HG02943 (cell line): ENCODE measurements at regions not wholly inside any gene's neighbourhood (a gene's known extent, or its start where the extent isn't known, plus 50 kb on each side); places are given as distances from the start of the nearest gene placed in this dataset.

ENCODE experiments used
- ATAC-seq: cut with Tn5 transposase; IDR thresholded peaks from one replicate; pipeline ENCODE4 v1.9.1; 2021; ENCODE audit warnings: mild to moderate bottlenecking, low read depth, moderate library complexity; ENCODE audit not compliant: unreplicated experiment

DNA sequence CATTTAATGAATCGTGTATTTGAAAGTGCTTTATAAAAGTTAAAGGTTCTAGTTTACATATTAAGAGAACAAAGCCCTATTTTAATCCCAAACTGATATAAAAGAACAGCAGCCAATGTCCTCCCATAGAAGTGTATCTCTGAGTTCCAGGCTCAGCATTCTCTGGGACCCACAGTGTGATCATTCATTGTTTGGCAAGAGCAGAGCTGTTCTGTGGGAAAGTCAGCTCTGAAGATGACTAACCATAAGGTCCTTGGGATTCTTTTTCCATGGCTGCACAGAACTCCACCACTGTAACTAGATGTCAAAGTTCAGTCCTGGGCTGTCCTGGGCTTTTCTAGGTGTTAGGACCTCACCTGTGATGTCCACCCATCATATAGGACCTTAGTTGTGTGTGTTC is 157.0 kb upstream of the TLL1 start:
- ATAC-seq = no peak

DNA sequence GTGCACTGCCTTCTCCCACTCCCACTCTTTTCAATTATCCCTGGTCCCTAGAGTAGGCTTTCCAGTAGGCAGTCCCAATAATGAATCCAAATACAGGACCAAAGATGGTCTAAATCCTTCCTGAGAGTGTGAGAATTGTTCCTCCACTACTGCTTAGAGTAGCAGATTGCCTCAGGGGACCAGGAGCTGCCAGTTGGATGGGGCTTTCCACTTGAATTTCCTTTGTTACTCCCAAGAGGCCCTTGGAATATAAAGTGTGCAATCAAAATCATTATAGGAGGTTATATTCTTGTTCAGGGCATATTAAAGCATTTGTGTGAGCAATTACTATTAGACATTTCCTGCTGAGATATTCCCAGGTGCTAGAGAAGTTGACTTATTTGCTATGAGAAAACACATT is 156.6 kb upstream of the TLL1 start:
- ATAC-seq = no peak

DNA sequence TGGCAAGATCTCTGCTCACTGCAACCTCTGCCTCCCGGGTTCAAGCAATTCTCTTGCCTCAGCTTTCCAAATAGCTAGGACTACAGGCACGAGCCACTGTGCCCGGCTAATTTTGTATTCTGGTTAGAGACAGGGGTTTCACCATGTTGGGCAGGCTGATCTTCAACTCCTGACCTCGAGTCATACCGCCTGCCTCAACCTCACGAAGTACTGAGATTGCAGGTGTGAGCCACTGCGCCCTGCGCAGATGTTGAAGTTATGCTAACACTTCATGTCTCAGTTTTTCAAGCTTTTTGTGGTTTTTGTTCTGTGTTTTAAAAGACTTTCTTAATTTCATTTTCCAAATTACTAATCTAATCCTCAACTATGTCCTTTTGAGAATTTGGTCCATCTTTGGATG is 154.4 kb upstream of the TLL1 start:
- no peak for ATAC-seq

DNA sequence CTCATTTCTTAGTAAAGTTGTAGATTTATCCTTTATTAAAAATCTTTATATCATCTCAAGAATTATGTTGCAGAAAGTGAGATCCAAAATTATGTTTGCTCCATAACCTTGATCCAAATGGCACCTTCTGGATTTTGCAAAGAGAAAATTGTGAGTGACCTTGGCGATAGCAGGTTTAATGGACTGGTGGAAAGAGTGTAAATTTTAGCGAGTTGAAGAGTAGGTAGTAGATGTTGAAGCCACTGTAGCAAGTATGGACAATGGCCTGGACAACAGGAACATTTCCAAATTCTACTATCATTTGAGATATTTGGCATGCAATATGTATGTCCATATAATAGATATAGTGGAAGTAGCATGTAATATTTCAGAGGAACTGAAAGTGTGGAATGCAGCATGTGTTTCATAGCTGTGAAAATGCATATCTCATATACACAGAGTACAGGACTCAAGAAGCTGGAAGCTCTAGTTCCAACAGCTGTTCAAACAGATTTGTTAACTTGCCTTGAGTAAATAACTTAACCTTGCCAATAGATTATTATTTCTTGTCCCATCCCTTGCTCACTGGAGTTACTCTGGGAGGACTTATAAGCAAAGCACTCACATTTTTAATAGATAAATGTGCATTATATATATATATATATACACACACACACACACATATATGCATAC is 152.5 kb upstream of the TLL1 start:
- no peak for ATAC-seq

DNA sequence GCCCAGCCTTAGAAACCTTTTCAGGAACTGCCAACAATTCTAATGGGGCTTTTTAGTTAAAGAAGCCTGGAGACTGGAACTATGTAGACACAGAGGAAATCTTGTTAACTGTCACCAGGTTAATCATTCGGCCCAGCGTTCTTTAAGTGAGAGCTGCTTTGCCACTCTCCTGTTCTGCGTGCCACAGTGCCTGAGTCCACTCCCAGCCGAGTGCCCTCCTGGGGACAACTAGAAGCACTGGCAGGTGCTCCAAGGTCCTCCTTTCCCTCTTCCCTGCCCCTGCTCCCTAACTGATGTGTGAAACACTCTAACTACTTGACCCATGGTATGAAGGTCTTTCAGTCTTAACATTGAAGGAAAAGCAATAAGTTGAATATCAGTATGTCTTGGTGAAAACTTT is 151.2 kb upstream of the TLL1 start:
- ATAC-seq = no peak

DNA sequence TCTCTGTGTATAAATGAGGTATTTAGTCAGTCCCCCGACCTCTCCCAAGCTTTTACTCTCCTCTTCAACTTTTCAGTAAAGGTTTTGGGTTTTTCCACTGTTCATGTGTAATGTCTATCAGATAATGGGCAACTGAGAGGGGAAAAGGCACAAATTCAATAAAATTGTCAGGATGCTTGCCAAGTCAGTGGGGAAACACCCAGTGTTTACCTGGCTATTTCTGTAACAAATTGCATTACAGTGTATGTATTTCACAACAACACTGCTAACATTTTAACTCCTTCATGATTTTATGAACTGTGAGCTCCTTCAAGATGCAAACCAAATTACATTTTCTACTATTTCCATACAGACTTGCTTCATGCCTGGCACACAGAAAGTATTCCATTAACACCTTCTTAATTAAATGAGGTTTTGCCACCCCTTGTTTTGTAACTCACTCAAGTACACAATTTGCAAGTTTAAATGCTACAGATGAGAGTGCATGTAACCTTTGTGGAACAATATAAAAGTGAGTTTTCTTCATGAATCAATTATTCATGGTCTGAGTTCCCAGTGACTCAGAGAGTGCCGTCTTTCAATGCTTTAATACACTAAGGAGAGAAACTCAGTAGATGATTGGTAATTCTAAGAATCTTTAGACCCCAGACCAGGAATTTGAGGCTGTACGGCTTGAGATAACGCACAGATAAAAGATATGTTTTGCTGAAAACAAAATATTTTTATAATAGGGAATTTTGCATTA is 149.8 kb upstream of the TLL1 start:
- ATAC-seq = no peak

DNA sequence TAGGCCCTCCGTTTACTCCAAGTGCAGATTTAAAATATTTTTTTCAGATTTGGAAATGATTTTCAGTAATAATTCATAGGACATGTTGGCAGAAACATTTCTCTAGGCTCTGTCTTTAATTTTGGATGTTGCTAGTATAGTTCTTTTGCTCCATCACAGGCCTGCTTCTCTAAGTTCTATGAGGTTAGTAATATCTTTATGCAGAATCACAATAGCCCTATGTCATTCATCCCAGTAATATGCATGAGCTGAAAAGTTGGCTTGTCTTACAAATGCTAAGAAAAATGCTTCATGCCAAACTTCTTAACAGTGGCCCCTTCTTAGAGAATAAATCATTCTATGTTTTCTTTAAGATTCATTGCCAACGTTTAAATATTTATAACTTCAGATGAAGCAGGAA is 148.3 kb upstream of the TLL1 start:
- ATAC-seq = no peak

DNA sequence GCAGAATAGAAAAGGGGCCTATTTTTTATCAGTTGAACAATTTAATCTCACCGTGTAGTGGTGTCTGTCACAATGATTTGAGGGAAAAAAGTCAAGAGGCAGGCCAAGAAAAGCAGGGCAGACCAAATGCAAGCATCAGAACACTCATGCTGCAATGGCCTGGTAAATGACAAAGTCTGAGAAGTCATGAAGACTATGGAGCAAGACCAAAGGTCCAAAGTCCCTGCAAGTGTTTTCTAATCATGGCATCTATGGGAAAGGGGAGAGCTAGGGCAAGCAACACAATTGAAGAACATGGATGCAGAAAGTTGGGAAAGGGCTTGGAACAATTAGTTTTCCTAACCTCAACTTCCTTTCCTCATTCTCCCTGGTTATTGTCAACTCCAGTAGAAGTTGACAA is 147.7 kb upstream of the TLL1 start:
- ATAC-seq = no peak

DNA sequence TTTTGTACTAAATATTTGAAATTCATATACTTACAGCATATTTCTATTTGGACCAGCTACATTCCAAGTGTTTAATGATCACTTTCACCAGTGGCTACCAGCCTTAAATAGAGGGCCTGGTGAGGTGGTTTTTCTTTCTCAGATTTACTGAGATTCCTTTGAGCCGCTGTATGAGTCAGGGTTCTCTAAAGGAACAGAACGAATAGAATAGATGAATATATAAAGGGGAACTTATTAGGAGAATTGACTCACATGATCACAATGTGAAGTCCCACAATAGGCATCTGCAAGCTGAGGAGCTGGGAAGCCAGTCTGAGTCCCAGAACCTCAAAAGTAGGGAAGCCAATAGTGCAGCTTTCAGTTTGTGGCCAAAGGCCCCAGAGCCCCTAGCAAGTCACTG is 146.2 kb upstream of the TLL1 start:
- ATAC-seq = no peak

DNA sequence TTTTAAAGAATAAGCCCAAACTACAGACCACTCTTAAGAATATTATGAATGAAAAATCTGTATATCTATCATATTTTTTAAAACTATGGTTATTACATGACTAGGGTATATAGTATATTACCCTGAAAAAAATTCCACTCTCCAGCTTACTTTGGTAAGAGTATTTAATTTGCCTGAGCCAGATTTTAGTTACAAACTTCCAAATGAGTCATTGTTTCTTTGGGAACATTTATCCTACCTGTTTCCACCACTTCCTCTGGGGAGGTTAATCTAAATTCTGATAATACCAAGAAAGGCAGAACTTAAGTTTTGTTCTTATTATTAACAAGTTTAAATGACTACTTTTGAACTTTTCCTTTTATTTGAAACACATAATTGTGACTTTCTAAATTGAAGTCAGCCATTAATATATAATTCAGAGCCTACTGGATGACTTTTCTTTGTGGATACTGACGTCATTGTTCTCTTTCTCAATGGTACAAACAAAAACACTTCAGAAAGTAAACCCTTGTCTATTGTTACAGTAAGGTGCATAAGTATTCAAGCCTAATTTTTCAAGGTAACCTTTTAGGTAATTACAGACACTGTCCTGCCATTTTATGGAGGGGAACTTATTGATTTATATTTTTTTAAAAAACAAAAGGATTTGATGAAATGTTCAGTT is 135.6 kb upstream of the TLL1 start:
- no peak for ATAC-seq

DNA sequence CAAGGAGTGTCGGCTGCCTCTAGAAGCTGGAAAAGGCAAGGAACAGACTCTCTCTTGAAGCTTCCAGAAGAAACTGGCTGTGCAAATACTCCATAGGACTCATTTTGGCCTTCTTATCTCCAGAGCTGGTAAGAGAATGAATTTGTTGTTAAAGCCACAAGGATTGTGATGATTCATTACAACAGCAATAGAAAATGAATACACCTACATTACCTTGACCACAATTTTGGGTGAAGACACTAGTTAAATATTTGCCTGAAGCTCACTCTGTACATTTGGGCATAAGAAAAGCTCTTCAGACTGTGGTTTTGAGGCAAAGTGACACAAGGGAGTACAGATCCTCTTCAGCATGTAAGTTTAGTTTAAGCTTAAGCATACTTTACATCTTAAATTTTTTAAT is 134.5 kb upstream of the TLL1 start:
- ATAC-seq = peak; percentile 78

DNA sequence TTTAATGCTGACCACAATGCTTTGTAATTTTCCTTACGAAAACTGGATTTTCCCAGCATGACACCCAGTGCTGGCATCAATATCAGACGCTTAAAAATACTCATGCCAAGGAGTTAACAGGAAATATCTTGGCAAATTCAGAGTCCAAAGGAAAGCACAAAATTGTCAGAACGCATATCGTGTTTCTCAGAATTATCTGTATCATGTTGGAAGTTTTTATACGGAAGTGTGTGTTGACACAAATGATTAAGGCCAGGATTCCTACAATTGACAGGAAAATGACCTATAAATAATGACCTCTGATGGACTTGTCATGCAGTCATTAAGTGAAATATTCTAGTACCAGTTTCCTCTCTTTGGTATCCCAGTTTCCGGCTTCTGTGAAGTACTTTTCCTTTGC is 132.1 kb upstream of the TLL1 start:
- no peak for ATAC-seq

DNA sequence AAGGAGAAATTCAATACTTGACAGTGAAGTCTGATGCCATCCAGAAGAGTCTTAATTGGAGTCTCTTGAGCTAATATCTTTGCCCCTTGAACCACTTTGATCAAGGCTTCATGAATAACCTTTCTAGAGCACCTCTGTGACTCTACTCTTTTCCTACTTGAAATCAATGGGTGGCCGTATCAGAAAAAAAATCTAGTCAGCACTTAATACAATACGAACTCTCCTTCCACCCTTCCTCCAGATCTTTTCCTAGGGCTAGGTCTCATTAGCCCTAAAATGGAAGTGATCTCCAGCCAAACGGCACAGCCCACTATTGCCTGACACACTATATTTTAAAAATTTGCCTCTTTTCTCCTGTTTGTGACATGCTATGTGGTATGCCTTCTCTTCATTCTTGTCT is 129.6 kb upstream of the TLL1 start:
- ATAC-seq = no peak

DNA sequence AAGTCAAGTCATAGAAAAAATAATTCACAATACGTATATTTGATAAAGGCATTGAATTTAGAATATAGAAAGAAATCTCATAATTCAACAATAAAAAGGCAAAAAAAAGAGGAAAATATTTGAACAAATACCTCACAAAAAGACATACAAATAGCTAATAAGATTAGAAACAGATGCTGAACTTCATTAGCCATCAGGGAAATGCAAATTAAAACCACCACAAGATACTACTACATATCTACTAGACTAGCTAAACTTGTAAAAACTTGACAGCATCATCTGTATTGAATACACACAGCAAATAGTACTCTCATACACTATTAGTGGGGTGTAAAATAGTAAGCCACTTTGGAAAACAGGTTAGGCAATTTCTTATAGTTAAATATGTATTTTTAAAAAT is 128.7 kb upstream of the TLL1 start:
- ATAC-seq = no peak

DNA sequence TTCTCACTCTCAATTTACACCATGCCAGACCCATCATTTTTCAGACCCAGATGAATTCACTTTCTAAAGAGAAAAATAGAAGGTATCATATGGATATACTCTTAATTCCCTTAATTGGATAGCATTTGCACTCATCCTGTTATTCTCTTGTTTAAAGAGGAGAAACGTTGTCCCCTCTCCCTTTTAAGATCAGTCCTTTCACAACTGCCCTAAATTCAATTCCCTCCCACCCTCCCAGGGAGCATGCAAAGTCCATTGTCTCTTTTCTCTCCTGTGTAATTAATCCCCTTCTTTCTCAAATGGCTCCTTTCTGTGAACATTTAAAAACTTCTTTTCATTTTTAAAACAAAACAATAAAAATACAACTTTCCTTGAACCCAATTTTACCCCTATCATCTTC is 124.7 kb upstream of the TLL1 start:
- ATAC-seq = no peak

DNA sequence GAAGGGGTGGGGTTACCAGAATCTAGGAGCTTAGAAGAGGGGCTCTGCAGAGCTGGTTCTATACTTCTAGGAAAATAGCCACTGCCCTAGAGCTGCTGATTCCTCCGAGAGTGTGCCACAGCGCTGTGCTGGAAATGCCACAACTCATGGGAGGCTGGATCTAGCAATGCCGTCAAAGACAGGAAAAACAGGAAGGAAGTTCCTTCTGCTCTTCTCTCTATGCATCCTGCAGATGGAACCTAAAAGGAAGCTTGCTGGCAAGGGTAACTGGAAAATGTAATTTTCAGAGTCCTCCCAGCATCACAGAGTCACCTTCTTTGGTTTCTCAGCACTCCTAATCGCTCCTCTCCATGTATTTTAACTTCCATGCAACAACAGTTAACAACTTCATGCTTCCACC is 121.2 kb upstream of the TLL1 start:
- ATAC-seq = no peak

DNA sequence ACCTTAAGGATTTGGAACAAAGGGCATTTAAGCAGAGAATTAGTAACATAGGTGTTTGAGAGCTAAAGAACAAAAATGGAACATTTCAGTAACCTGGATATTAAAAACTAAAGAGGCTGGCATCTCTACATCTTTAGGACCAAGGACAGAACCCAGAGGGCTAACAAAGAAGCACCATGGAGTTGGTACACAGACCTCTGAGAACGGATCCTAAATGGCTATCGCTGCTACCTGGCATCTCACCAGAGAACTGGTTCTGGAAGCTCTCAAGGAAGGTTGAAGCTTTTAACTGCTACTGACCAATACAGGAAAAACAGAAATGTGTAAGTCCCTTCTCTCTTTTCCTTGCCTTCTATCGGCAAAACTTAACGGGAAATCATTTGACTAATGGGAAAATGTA is 118.4 kb upstream of the TLL1 start:
- ATAC-seq = no peak

DNA sequence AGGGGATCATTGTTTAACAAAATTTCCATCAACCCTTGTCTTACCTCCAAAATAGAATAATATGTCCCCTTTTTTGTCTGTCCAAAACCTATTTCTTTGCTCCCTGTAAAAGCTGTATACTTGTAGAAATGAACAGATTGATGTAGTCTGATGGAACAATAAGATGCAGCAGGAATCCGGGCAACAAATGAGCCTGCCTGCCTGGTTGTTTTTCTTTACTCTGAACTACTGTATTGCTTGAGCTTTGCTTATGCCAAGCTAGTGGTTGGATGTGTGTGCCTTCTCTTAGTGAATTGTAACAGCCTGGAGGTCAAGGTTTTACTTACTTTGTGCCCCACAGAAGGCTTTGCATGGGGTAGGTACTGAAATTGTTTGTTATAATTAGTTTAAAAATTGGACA is 116.2 kb upstream of the TLL1 start:
- no peak for ATAC-seq

DNA sequence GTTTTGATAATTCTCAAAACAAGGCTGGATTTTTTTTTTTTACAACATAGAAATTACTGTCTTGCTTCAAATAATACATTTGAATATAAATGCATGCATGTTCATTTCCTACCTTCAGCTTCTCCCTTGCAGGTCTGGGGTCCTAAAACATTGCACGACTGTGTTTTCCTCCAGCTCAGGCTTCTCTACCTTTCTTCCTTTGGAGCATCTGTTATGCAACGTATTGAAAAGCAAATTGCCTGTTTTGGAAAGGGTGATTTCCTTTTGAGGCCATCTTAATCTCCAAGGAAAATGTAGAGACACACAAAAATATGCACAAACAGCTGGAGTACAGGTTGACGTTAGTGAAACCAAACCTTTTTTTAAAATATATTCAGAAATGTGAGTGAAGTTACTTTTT is 115.6 kb upstream of the TLL1 start:
- no peak for ATAC-seq

DNA sequence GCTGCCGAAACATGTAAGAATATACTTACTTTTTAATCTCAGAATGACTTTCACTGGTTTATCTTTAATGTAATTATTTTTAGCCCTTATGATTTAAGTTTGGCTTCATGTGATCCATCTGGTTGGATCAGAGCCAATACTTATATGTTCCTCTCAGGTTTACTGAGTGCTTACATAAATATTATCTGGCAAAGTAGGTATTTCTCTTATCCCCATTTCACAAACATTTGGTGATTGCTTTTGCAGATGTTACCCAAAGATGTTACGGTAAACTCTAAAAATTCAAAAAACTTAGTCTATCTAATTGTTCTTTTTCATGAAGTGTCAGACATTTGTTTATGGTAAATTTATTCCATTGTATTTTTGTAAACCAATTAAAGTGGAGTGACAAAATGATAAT is 115.0 kb upstream of the TLL1 start:
- ATAC-seq = no peak

DNA sequence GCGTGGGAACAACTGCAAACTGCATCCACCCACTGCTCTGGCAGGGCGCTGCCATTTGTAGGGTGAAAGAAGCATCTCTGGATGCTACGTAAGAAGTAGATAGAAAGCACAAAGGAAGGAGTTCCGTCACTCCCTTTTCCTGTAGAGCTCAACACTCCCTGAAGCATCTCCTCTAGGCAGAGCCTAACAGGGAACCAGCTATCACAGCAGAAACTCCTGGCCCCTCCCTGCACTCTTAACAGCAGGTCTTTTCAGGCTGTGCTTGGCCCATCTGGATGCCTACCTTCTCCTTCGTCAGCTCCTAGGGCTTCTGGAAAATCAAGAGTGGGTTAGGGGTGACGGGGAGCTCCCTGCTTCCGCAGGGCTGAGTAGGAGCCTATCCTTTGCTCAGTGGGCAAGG is 112.9 kb upstream of the TLL1 start:
- ATAC-seq = no peak

DNA sequence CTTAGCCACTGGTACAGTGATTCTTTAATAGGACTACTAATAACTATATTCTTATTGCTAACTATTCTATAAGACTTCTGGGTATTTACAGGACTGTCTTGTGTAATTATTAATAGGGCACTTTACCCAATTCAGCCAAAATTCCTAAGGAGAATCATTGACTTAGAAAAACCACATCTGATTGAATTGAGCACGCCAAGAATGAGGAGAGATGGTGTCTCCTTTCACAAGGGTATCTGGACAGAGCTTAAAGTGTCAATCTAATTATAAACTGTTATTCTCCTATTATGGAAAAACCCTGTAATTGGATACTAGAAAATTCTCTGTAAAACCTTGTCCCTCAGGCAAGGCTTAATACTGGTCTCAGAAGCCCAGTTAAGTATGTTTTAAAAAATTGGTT is 111.1 kb upstream of the TLL1 start:
- no peak for ATAC-seq
